BJ (cell line): ENCODE measurements at regions not wholly inside any gene's neighbourhood (a gene's known extent, or its start where the extent isn't known, plus 50 kb on each side); places are given as distances from the start of the nearest gene placed in this dataset. TPM values are rescaled to one million over a fixed set of nuclear protein-coding genes. Genes with fewer than 3 reads are reported as not detected.

Experiments used
- CTCF ChIA-PET: fragments of 350-600 bp; formaldehyde crosslinking; extraction: SDS; loops from one replicate; lab custom pipeline; 2021; ENCODE audit warnings: antibody characterized with exemption, inconsistent platforms; lab: Yijun Ruan, JAX
- POLR2A ChIA-PET: fragments of 300-600 bp; sonication (Branson Sonifier 250); formaldehyde crosslinking; extraction: SDS; loops from one replicate; lab custom pipeline; 2021; ENCODE audit warnings: antibody characterized with exemption; lab: Charles Lee
- DNase-seq: peaks from one replicate; pipeline ENCODE4 v3.0.0-alpha.2; 2011; ENCODE audit warnings: low read depth
- H3K27me3 ChIP-seq: 2 replicates; pipeline ENCODE4 v1.6.0; 2011; ENCODE audit warnings: low read length; ENCODE audit not compliant: control insufficient read depth, insufficient read depth
- H3K36me3 ChIP-seq: 2 replicates; pipeline ENCODE4 v1.5.1; 2011; ENCODE audit warnings: low read length; ENCODE audit not compliant: control insufficient read depth, insufficient read depth
- H3K4me3 ChIP-seq: 2 replicates; pipeline ENCODE4 v1.5.1; 2011; ENCODE audit warnings: low read depth, mild to moderate bottlenecking, control low read depth, low read length
- CTCF ChIP-seq: IDR thresholded peaks from 2 replicates; pipeline ENCODE4 v1.5.1; 2011; ENCODE audit warnings: low read depth, mild to moderate bottlenecking, control low read depth, inconsistent platforms, low read length, moderate library complexity; ENCODE audit not compliant: insufficient read depth
- small RNA-seq: library from RNA; depleted of rRNA; stranded (forward); fragments of <200 nt; gene quantifications from one replicate; pipeline ENCODE3, GENCODE V24; 2012; ENCODE audit warnings: low replicate concordance, low read depth; ENCODE audit not compliant: insufficient read length

- H3K36me3 ChIP-seq = no peaks in the 10 kb centered on the region
- H3K4me3 ChIP-seq = no peak overlapping the region
- no peak for DNase-seq
- POLR2A ChIA-PET = no interaction called here
- no peak for TF ChIP-seq CTCF
- H3K27me3 ChIP-seq = no peaks in the 10 kb centered on the region
- CTCF ChIA-PET = no interaction called here
Observed at GRCh38 chr2:78940998-78941397, 84.5 kb upstream of the REG3G start.

GRCh38 chr2:78941751-78942150 lies 83.8 kb upstream of the REG3G start:
- Histone ChIP-seq H3K36me3 (no peaks in the 10 kb centered on the region), H3K4me3 (no peak overlapping the region), H3K27me3 (no peaks in the 10 kb centered on the region)
- ChIA-PET POLR2A (no interaction called here), CTCF (no interaction called here)
- no peak for DNase-seq
- TF ChIP-seq CTCF = no peak

GRCh38 chr2:78963881-78964280 lies 61.6 kb upstream of the REG3G start:
- Histone ChIP-seq H3K27me3 (no peaks in the 10 kb centered on the region), H3K4me3 (no peak overlapping the region), H3K36me3 (no peaks in the 10 kb centered on the region)
- TF ChIP-seq CTCF = no peak
- CTCF ChIA-PET = no interaction called here
- POLR2A ChIA-PET = no interaction called here
- DNase-seq = no peak

GRCh38 chr2:78967294-78967693 lies 58.2 kb upstream of the REG3G start:
- no peak for TF ChIP-seq CTCF
- no peak overlapping the region for H3K4me3 ChIP-seq
- no peaks in the 10 kb centered on the region for H3K36me3 ChIP-seq
- H3K27me3 ChIP-seq = no peaks in the 10 kb centered on the region
- ChIA-PET POLR2A (no interaction called here), CTCF (no interaction called here)
- DNase-seq = no peak

- Histone ChIP-seq H3K4me3 (no peak overlapping the region), H3K27me3 (no peaks in the 10 kb centered on the region), H3K36me3 (no peaks in the 10 kb centered on the region)
- ChIA-PET CTCF (no interaction called here), POLR2A (no interaction called here)
- DNase-seq = no peak
- TF ChIP-seq CTCF = no peak
Observed at GRCh38 chr2:78973630-78974029, 51.9 kb upstream of the REG3G start.

Small RNA genes in the stretch of these regions (small RNA-seq; reads per million reads assigned to genes)
- gene RNU6-812P = not detected
- gene RNU6-827P = not detected
